HG02973 (cell line): ENCODE measurements at regions not wholly inside any gene's neighbourhood (a gene's known extent, or its start where the extent isn't known, plus 50 kb on each side); places are given as distances from the start of the nearest gene placed in this dataset.

ENCODE experiments used
- ATAC-seq: cut with Tn5 transposase; IDR thresholded peaks from one replicate; pipeline ENCODE4 v1.9.1; 2021; ENCODE audit warnings: moderate library complexity; ENCODE audit not compliant: unreplicated experiment

DNA sequence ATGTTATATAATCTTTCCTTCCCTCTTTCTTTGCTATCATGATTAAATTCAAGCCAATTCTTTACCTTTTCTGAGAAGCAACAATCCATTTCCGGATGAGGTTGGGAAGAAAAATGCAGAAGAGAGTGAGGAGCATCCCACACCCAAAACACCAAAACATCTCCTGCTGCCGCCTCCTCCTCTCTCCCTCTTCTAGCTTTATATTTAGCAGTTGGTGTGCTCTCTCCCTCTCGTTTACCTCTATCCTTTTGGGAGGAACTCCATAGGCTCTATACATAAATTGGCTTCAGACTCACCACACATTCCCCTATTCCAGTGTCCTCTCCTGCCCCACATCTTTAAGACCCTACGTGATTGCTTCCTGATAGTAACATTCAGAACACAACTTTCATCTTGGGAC lies 332.2 kb upstream of the PLXNA2 start:
- no peak for ATAC-seq

- ATAC-seq: no peak
These were observed 333.3 kb upstream of the PLXNA2 start for GRCh38 chr1:208577381-208577905.

DNA sequence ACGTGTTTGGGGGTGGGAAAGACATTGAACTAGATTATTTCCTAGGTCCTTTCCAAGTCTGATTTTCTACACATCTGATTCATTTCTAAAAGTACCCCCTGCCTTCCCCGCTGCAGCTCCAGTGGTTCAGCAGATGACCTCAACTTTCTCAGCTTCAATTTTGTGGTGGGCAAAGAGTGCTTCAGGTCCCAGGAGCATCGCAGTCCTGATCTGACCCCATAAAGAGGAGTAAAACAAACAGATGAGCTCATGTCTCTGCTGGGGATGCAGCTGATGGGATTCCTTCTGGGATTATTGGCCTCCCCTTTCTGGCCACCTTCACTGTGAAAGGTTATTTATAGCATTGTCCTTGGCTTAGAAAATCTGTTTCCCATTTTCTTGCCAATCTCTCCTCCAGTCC lies 337.0 kb upstream of the PLXNA2 start:
- no peak for ATAC-seq

- no peak for ATAC-seq
These were observed 337.5 kb upstream of the PLXNA2 start for GRCh38 chr1:208581667-208582066.

DNA sequence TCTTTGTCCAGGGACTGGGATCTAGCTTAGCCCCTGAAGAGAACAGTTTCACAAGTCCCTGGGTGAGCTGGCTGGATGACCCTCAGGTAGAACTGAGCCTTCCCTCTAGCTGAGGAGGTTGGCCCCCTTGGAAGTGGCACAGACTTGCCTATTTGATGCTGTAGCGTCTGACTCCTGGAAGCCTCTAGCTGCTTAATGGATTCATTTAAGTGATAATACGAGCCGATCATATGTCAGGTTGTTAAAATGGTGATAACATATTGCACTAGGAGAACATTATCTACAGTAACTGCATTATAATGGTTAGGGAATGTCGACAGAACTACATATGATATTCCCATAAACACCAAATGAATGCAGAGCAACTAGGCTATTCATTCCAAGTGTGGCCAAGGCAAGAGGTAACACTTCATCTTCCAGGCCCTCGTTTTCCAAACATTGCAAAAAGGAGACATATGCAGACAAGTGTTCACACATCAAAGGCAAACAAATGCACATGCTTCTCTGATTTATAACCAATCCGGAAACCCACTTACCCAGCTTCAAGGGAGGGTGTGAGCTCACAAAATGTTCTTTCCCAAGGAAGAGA lies 340.1 kb upstream of the PLXNA2 start:
- no peak for ATAC-seq

GRCh38 chr1:208587110-208587509 lies 342.9 kb upstream of the PLXNA2 start:
- ATAC-seq: peak; percentile 88

DNA sequence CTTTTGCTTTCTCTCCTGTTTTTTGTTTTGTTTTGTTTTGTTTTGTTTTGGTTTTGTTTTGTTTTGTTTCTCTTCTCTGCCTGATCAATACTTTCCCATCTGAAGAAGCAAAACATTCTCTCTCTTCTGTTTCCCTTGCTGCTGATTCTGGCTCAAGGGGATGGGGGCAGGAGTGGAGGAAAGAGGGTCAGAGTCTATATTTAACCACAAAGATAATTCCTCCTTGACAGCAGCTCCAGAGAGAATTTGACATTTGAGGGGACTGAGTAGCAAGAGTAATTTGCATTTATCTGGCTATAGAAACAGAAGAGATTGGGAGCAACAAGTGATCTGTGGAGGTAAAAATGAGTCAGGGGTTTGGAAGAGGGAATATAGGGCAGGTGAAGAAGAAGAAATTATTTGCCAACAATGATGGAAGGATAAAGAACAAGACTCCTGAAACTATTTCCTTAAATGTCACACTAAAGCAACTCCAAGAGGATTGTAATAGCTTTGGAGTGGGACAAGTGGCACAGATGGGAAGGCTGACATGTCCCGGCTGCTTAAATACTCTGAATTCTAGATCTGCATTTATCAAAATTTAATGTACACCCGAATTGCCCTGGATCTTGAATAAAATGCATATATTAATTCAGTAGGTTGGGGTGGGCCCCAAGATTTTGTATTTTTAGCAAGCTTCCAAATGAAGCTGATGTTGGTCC lies 349.3 kb upstream of the PLXNA2 start:
- ATAC-seq: no peak

DNA sequence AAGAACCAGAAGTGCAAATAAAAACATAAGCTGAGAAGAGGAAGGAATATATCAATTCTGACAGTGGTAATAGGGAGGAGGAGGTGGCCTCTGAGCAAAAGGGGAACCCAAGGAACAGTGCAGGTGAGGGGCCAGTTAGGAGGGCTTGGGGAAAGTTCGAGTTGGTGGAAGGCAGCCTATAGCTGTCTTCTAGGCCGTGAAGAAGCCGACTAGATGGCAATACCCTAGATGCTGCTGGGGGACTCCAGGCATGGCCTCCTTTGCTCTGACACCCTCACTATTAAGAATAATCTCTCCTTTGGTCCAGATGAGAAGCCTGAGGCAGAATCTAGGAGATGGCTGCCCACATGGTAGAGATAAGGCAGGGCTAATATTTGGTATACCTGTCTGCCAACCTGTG lies 351.1 kb upstream of the PLXNA2 start:
- ATAC-seq: no peak

GRCh38 chr1:208595745-208596144 lies 351.6 kb upstream of the PLXNA2 start:
- no peak for ATAC-seq

DNA sequence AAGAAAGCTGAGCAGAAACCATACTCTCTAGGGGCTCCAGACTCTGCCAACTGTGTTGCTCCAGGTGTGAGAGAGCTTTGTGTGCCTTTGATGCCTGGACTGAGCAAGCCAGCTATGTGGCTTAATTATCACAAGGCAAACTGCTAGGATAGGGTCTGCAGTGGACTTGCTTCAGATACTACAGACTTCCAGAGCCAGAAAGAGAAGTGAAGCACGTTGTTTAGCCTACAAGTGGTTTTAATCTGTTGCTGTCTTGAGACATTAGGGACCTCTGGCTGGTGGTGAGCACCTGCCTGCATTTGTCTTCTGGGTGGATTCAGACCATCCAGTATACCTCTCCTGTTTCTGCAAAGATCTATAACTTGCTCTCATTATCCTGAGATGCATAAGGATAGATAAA lies 353.4 kb upstream of the PLXNA2 start:
- ATAC-seq: no peak

- ATAC-seq: no peak
These were observed 353.8 kb upstream of the PLXNA2 start for GRCh38 chr1:208598021-208598420.

- no peak for ATAC-seq
These were observed 354.9 kb upstream of the PLXNA2 start for GRCh38 chr1:208599063-208599462.

DNA sequence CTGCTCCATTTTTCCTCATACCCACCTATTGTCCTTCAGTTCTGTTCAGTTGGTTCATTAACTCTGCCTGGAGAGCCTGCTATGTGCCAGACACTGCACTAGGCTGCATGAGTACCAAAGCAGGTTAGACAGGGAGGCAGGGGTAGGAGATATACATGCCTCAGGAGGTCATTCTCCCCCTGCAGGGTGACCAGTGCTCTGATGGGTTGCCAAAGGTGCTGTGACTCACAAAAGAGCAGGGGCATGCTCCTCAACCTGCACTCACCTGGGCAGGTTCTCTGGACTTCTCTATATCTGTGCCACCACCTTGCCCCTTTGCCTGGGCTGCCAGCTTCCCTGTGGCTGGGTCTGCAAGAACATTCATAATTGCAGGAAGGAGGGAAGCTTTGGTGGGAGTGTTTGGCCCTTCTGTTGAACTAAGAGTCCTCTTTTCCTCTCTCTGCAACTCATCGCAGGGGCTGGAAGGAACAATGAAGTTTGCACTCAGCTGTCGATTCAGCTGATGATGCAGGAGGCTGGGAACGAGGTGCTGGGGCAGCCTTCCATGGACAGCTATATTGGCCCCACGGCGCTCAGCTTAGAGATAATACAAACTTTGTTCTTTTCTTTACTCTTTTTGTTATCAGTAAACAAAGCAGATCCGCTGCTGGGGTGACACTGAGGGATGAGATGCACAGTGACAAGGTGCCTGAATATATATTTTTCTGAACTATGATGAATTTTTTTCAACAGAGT lies 356.4 kb upstream of the PLXNA2 start:
- no peak for ATAC-seq

- no peak for ATAC-seq
These were observed 357.4 kb upstream of the PLXNA2 start for GRCh38 chr1:208601561-208601960.

GRCh38 chr1:208603721-208604120 lies 359.5 kb upstream of the PLXNA2 start:
- no peak for ATAC-seq

DNA sequence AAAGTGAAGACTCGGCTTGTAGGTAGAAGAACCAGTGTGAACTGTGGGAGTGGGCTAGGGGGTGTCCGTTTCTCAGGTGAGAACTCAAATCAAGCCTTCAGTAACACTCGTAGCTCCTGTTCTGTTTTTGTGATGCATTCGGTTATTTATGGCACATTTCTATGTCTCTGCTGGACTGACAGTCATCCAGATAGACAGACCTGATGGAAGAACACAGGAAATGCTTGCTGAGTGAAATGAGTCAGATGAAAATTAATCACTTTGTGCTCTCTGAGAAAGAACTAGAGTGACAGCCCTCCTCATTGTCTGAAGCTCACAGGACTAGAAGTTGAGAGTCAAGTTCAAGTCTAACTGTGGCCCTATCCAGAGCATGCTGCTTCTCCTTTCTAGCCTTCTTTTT lies 360.1 kb upstream of the PLXNA2 start:
- peak; percentile 96 for ATAC-seq

DNA sequence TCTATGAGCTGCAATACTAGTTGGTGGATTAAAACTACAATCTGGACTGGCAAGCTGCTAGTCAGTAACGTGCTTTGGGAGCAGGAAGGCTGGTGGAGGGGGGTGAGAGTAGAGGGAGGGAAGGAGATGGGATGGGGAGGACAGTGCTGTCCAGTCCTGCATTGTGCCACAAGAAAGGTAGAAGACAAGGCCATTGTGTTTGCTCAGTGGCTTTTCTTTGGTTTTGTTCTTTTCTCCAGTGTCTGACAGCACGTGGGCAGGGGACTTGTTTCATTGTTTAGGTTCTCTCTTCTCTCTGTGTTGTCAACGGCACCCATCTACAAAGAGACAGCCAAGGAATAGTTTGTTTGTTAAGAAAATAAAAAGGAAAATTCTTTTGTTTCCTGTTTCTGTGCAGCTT lies 362.8 kb upstream of the PLXNA2 start:
- ATAC-seq: no peak

GRCh38 chr1:208607616-208608015 lies 363.4 kb upstream of the PLXNA2 start:
- no peak for ATAC-seq

- ATAC-seq: no peak
These were observed 370.4 kb upstream of the PLXNA2 start for GRCh38 chr1:208614610-208615009.

- ATAC-seq: no peak
These were observed 371.2 kb upstream of the PLXNA2 start for GRCh38 chr1:208615371-208615770.

- ATAC-seq: no peak
These were observed 372.6 kb upstream of the PLXNA2 start for GRCh38 chr1:208616776-208617175.
